Mesenchymal stem cell (in vitro differentiated cells and primary cell): ENCODE measurements at regions not wholly inside any gene's neighbourhood (a gene's known extent, or its start where the extent isn't known, plus 50 kb on each side); places are given as distances from the start of the nearest gene placed in this dataset.

Experiments used
- DNase-seq: peaks from one replicate; pipeline ENCODE4 v3.0.0-alpha.2; 2013
- H2AFZ ChIP-seq: one replicate; pipeline ENCODE4 v1.6.1; 2013; ENCODE audit warnings: low read depth, mild to moderate bottlenecking, control low read depth, inconsistent platforms, low read length, moderate library complexity
- H2AK5ac ChIP-seq: 2 replicates; pipeline ENCODE4 v1.6.1; 2013; ENCODE audit warnings: low read length, moderate library complexity, mild to moderate bottlenecking, inconsistent platforms; ENCODE audit not compliant: severe bottlenecking
- H2BK120ac ChIP-seq: one replicate; pipeline ENCODE4 v1.6.1; 2013; ENCODE audit warnings: low read depth, mild to moderate bottlenecking, inconsistent platforms, low read length, moderate library complexity
- H2BK12ac ChIP-seq, 2 experiments: one replicate each; pipeline ENCODE4 v1.6.1; 2013; ENCODE audit warnings: inconsistent platforms in 2 of 2, low read length in 2 of 2, mild to moderate bottlenecking in 2 of 2, moderate library complexity in 2 of 2, control low read depth in 1 of 2
- H2BK15ac ChIP-seq: one replicate; pipeline ENCODE4 v1.6.1; 2013; ENCODE audit warnings: mild to moderate bottlenecking, low read depth, inconsistent platforms; ENCODE audit not compliant: poor library complexity, severe bottlenecking
- H2BK5ac ChIP-seq: 2 replicates; pipeline ENCODE4 v1.6.1; 2013; ENCODE audit warnings: low read depth, mild to moderate bottlenecking, low read length, control low read depth, inconsistent platforms; ENCODE audit not compliant: poor library complexity, severe bottlenecking
- H3K14ac ChIP-seq, 2 experiments: one replicate each; pipeline ENCODE4 v1.6.1; 2013; ENCODE audit warnings: inconsistent platforms in 2 of 2, low read length in 2 of 2, control low read depth in 1 of 2, mild to moderate bottlenecking in 1 of 2, moderate library complexity in 1 of 2
- H3K18ac ChIP-seq, 2 experiments: one replicate each; pipeline ENCODE4 v1.6.1; 2013; ENCODE audit warnings: inconsistent platforms in 2 of 2, low read length in 2 of 2, control low read depth in 1 of 2, low read depth in 1 of 2, mild to moderate bottlenecking in 1 of 2
- H3K23ac ChIP-seq, 2 experiments: one replicate each; pipeline ENCODE4 v1.6.1; 2013; ENCODE audit warnings: inconsistent platforms in 2 of 2, low read length in 2 of 2, mild to moderate bottlenecking in 2 of 2, moderate library complexity in 2 of 2, control low read depth in 1 of 2
- H3K27ac ChIP-seq: 2 replicates; pipeline ENCODE4 v1.5.1; 2013; ENCODE audit warnings: mild to moderate bottlenecking, moderate library complexity, low read length, control low read depth, inconsistent platforms; ENCODE audit not compliant: poor library complexity, severe bottlenecking
- H3K27me3 ChIP-seq, 2 experiments: 2 replicates each; pipeline versions ENCODE4 v1.6.1 to v1.7.0; 2013; ENCODE audit warnings: low read length in 2 of 2, mild to moderate bottlenecking in 2 of 2, moderate library complexity in 2 of 2, control low read depth in 1 of 2, inconsistent platforms in 1 of 2; ENCODE audit not compliant: control insufficient read depth in 1 of 2, insufficient read depth in 1 of 2
- H3K36me3 ChIP-seq, 2 experiments: 2 replicates each; pipeline versions ENCODE4 v1.6.1 to v1.7.0; 2013; ENCODE audit warnings: low read length in 2 of 2, control low read depth in 1 of 2, inconsistent platforms in 1 of 2, low read depth in 1 of 2, mild to moderate bottlenecking in 1 of 2; ENCODE audit not compliant: insufficient read depth in 2 of 2, control insufficient read depth in 1 of 2
- H3K4ac ChIP-seq, 2 experiments: one replicate each; pipeline ENCODE4 v1.6.1; 2013; ENCODE audit warnings: inconsistent platforms in 2 of 2, low read length in 2 of 2, mild to moderate bottlenecking in 2 of 2, moderate library complexity in 2 of 2, control low read depth in 1 of 2, low read depth in 1 of 2
- H3K4me1 ChIP-seq: 2 replicates; pipeline ENCODE4 v1.6.1; 2013; ENCODE audit warnings: low read depth, low read length, control low read depth; ENCODE audit not compliant: control insufficient read depth, insufficient read depth
- H3K4me2 ChIP-seq: 2 replicates; pipeline ENCODE4 v1.6.1; 2013; ENCODE audit warnings: low read length, mild to moderate bottlenecking, inconsistent platforms; ENCODE audit not compliant: poor library complexity, severe bottlenecking
- H3K4me3 ChIP-seq, 2 experiments: 2 replicates each; pipeline versions ENCODE4 v1.5.1 to v1.7.0; 2013; ENCODE audit warnings: low read length in 2 of 2, mild to moderate bottlenecking in 2 of 2, control low read depth in 1 of 2, low read depth in 1 of 2; ENCODE audit not compliant: insufficient read depth in 1 of 2
- H3K79me1 ChIP-seq: replicated peaks from 2 replicates; pipeline ENCODE4 v1.6.1; 2013; ENCODE audit warnings: mild to moderate bottlenecking, control low read depth, low read length, inconsistent platforms; ENCODE audit not compliant: poor library complexity, severe bottlenecking
- H3K9ac ChIP-seq: 2 replicates; pipeline ENCODE4 v1.7.0; 2013; ENCODE audit warnings: mild to moderate bottlenecking, low read length, moderate library complexity
- H3K9me3 ChIP-seq: 2 replicates; pipeline ENCODE4 v1.7.0; 2013; ENCODE audit warnings: mild to moderate bottlenecking, low read length; ENCODE audit not compliant: control insufficient read depth
- H4K8ac ChIP-seq: one replicate; pipeline ENCODE4 v1.6.1; 2013; ENCODE audit warnings: inconsistent platforms, mild to moderate bottlenecking, low read length, moderate library complexity
- H4K91ac ChIP-seq: one replicate; pipeline ENCODE4 v1.6.1; 2013; ENCODE audit warnings: mild to moderate bottlenecking, low read length, inconsistent platforms
- WGBS: methylation state at CpG from one replicate; pipeline ENCODE4 v1.1.7; 2013; ENCODE audit warnings: mixed read lengths; 5-methylcytosine and 5-hydroxymethylcytosine counted together

GRCh38 chr4:24312261-24312913, 272.0 kb downstream of the DHX15 start:
- H2AFZ ChIP-seq = no peak overlapping the region
- WGBS = no CpG with 5 or more reads among the region's 3 CpGs
- no peak overlapping the region for H2BK5ac ChIP-seq
- no peaks in the 10 kb centered on the region for H3K79me1 ChIP-seq
- H3K4me3 ChIP-seq = no peak overlapping the region
- H3K4me1 ChIP-seq = no peaks in the 10 kb centered on the region
- H3K27ac ChIP-seq = no peak overlapping the region
- H3K18ac ChIP-seq = no peak overlapping the region
- no peaks in the 10 kb centered on the region for H3K9me3 ChIP-seq
- H2BK15ac ChIP-seq = no peak overlapping the region
- H4K8ac ChIP-seq = no peak overlapping the region
- H3K23ac ChIP-seq = no peak overlapping the region
- no peak overlapping the region for H3K9ac ChIP-seq
- H2BK120ac ChIP-seq = no peak overlapping the region
- no peak overlapping the region for H2BK12ac ChIP-seq
- H3K27me3 ChIP-seq = no peaks in the 10 kb centered on the region
- no peak overlapping the region for H3K4me2 ChIP-seq
- H3K14ac ChIP-seq = no peak overlapping the region
- no peak overlapping the region for H3K4ac ChIP-seq
- no peaks in the 10 kb centered on the region for H3K36me3 ChIP-seq
- H4K91ac ChIP-seq = no peak overlapping the region
- no peak overlapping the region for H2AK5ac ChIP-seq
- DNase-seq = no peak

DNA sequence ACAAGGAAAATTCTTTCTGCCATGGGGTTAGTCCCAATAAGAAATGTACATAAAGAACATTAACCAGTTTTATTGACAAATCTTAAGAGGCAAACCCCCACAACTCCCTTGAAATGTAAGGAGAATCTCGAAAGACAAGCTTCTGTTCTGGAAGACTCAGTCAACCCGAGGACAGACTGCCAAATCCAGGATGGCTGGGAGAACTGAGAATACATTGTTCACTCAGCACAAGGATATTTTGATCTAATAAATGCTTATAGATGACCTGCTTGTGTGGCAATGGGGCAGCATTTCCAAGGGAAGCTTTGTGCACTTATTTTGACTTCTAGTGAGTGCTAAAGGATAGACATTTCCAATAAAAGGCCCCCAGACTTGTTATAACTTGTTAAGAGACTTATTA, 280.4 kb downstream of the DHX15 start:
- Histone ChIP-seq H2BK5ac (no peak overlapping the region), H4K91ac (no peak overlapping the region), H3K4ac (no peak overlapping the region), H3K4me1 (no peaks in the 10 kb centered on the region), H2AK5ac (no peak overlapping the region), H3K27ac (no peak overlapping the region), H3K27me3 (no peaks in the 10 kb centered on the region), H2AFZ (no peak overlapping the region), H4K8ac (no peak overlapping the region), H3K18ac (no peak overlapping the region), H3K4me3 (no peak overlapping the region), H3K4me2 (no peak overlapping the region), H2BK120ac (no peak overlapping the region), H3K9ac (no peak overlapping the region), H3K14ac (no peak overlapping the region), H3K9me3 (peaks cover 2% of the 10 kb centered on the region), H3K23ac (no peak overlapping the region), H2BK12ac (no peak overlapping the region), H2BK15ac (no peak overlapping the region), H3K79me1 (no peaks in the 10 kb centered on the region), H3K36me3 (no peaks in the 10 kb centered on the region)
- WGBS = 83% methylated on average over 2 of the region's 2 CpGs
- DNase-seq = no peak

GRCh38 chr4:24298911-24299310, 285.4 kb downstream of the DHX15 start:
- Histone ChIP-seq H2BK5ac (no peak overlapping the region), H3K27ac (no peak overlapping the region), H2BK120ac (no peak overlapping the region), H3K23ac (no peak overlapping the region), H4K8ac (no peak overlapping the region), H2BK12ac (no peak overlapping the region), H4K91ac (no peak overlapping the region), H3K79me1 (no peaks in the 10 kb centered on the region), H3K4ac (no peak overlapping the region), H2AFZ (no peak overlapping the region), H3K9me3 (peaks cover 2% of the 10 kb centered on the region), H3K14ac (no peak overlapping the region), H3K27me3 (no peaks in the 10 kb centered on the region), H3K4me1 (no peaks in the 10 kb centered on the region), H3K36me3 (no peaks in the 10 kb centered on the region), H3K9ac (no peak overlapping the region), H3K18ac (no peak overlapping the region), H3K4me2 (no peak overlapping the region), H3K4me3 (no peak overlapping the region), H2BK15ac (no peak overlapping the region), H2AK5ac (no peak overlapping the region)
- DNase-seq = no peak
- WGBS = 95% methylated on average over 2 of the region's 3 CpGs

GRCh38 chr4:24287096-24287495, 297.3 kb downstream of the DHX15 start:
- Histone ChIP-seq H3K4me3 (no peak overlapping the region), H3K4me1 (no peaks in the 10 kb centered on the region), H2BK15ac (no peak overlapping the region), H3K23ac (no peak overlapping the region), H4K91ac (no peak overlapping the region), H3K36me3 (no peaks in the 10 kb centered on the region), H4K8ac (no peak overlapping the region), H3K79me1 (no peaks in the 10 kb centered on the region), H2BK120ac (no peak overlapping the region), H3K14ac (no peak overlapping the region), H2BK12ac (no peak overlapping the region), H3K4me2 (no peak overlapping the region), H3K9me3 (no peaks in the 10 kb centered on the region), H3K18ac (no peak overlapping the region), H2BK5ac (no peak overlapping the region), H2AFZ (no peak overlapping the region), H3K9ac (no peak overlapping the region), H2AK5ac (no peak overlapping the region), H3K27ac (no peak overlapping the region), H3K4ac (no peak overlapping the region), H3K27me3 (peaks cover 6 to 14% of the 10 kb centered on the region in 2 experiments)
- no peak for DNase-seq
- WGBS = 70% methylated on average over 1 of the region's 3 CpGs
